GM10266 (cell line): ENCODE measurements at regions not wholly inside any gene's neighbourhood (a gene's known extent, or its start where the extent isn't known, plus 50 kb on each side); places are given as distances from the start of the nearest gene placed in this dataset.
A peak's percentile ranks its signal among the peaks of the same experiment; 100 is the strongest.

ENCODE experiments used
- DNase-seq: peaks from one replicate; pipeline ENCODE4 v3.0.0; 2012; ENCODE audit errors: extremely low spot score
- CTCF ChIP-seq: IDR thresholded peaks from 2 replicates; pipeline ENCODE4 v1.5.1; 2012; ENCODE audit warnings: mild to moderate bottlenecking, low read depth; ENCODE audit not compliant: control insufficient read depth, insufficient read depth; ENCODE audit errors: missing control alignments

DNA sequence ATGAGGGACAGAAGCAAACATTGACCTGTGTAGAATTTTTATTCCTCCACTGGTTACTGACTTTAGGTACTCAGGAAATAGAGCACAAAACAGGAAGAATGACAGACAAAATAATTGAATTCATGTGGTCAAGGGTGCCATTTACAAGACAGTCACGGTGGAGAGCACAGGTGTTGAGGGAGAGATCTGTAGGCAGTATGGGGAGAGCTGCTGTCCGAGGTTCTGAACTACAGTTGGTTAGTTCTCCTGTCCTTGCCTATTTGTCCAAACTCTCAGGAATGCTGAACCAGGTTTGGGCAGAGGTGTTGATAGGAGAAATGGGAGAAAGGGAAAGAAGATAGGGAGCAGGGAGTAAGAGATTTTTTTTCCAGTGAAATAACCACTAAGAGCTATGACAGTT, 178.5 kb upstream of the ZBTB20 start:
- DNase-seq, result peak; percentile 7
- no peak for TF ChIP-seq CTCF

DNA sequence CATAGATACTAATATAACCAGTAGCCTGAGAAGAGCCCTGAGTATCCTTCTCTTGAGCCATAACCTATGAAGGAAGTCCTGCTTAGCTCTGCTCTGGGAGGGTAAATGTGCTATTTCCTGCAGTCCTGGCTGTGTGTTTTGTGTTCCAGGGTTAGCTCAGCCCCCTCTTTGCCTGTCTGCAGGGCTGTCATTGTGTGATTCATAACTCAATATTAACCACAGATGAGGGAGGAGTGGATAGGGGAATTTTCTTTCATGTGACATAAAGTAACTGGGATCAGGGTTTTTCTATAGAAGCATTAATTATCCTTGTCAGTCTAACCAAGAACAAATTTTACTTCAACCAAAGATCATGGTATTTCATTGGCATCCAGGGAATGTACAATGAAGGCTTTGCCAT, 183.3 kb upstream of the ZBTB20 start:
- TF ChIP-seq CTCF, result no peak
- no peak for DNase-seq

- DNase-seq, result no peak
- no peak for TF ChIP-seq CTCF
These were observed 185.9 kb upstream of the ZBTB20 start for GRCh38 chr3:115332998-115333397.

- DNase-seq, result no peak
- no peak for TF ChIP-seq CTCF
These were observed 189.7 kb upstream of the ZBTB20 start for GRCh38 chr3:115336836-115337235.

- DNase-seq, result no peak
- no peak for TF ChIP-seq CTCF
These were observed 193.5 kb upstream of the ZBTB20 start for GRCh38 chr3:115340586-115340985.

- TF ChIP-seq CTCF, result no peak
- no peak for DNase-seq
These were observed 194.1 kb upstream of the ZBTB20 start for GRCh38 chr3:115341208-115341607.

DNA sequence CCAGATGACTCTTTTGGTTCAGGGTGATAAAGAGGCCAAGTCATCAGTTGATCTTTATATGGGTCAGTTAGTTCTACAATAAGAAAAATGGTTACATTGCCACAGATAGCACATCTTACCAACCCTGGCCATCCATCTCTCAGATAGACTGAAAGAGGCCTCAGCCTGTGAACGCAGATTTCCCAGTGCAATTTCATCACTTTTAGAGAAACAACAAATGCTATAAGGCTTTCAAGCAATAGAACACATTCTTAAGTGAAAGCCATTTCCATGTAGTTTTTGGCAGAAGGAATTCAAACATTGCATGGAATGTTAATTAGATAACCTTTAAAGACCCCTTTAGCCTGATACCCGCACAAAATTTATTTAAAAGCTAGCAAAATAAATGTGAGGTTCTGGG, 200.6 kb upstream of the ZBTB20 start:
- DNase-seq, result no peak
- no peak for TF ChIP-seq CTCF
